ENCODE measurements at regions not wholly inside any gene's neighbourhood (a gene's known extent, or its start where the extent isn't known, plus 50 kb on each side); places are given as distances from the start of the nearest gene placed in this dataset.
"Not testable (repeated sequence)": the region's sequence is repeated elsewhere in the genome, so short reads cannot be mapped to it uniquely, and the experiment has no call there.

DNA sequence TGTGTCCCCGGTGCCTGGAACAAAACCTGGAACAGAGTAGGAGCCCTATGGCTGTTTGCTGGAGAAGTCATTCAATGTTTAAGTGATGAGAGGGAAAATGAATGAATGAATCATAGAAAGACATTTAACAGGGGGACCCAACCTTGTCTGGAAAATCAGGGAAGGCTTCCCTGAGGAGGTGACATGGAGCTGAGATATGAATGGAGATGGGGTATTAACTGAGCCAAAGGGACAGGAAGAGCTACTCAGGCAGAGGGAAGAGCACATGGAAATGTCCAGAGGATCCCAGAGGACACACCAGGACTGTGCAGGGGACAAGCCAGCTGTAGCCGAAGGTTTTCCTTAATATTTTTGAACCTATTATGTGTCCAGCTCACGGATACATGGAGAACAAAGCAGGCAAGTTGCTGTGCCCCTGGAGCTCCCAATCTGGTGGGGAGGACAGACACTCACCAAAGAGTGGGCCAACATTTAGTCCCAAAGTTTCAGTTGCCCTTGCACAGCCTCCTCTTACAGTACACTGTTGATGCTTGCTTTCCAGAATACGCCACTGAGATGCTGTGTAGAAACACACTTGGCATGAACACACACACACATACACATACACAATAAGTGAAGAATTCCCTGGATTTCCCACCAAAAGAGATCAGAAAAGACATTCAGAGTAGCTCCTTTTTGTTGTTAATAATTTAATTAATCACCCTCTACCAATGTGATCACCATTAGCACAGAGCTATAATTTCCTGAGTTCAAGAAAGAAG lies 77.0 kb upstream of the PTPN1 start:
- ATAC-seq: no peak

DNA sequence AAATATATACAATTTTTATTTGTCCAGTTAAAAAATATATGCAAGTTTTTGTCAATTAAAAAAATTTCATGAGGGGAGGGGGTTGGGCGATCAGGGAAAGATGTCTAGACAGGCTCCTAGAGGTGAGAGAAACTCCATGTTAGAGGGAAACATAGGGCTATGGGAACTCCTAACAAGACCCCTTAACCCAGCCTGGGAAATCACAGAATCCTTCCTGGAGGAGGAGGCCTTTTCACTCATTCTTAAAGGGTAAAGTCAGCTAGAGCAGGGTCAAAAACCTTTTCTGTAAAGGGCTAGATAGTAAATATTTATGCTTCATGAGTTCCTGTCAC lies 75.9 kb upstream of the PTPN1 start:
- ATAC-seq: no peak

DNA sequence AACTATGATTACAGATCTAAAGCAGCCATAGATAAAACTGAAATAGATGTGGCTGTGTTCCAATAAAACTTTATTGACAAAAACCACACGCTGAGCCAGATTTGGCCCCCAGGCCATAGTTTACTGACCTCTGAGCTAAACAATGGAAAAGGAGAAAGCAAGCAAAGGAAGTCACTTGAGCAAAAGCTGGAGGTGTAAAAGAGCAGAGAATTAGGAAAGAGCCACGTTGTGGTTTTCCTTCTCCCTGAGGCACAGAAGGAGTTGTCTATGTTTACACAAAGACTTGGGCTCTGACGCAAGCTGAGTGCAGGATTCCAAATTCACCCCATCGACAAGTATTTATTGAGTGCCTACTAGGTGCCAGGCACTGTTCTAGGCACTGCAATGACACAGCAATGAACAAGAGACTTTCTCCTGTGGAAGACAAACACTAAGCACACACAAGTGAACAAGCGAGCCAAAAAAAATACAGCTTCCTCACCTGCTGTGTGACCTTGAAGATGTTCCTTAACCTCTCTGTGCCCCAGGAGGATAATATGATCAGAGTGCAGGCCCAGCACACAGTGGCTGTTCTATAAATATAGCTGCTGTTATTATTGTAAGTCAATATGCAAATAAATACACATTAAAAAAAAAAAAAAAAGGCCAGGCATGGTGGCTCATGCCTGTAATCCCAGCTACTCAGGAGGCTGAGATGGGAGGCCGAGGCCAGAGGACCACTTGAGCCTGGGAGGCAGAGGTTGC lies 75.4 kb upstream of the PTPN1 start:
- ATAC-seq: no peak

DNA sequence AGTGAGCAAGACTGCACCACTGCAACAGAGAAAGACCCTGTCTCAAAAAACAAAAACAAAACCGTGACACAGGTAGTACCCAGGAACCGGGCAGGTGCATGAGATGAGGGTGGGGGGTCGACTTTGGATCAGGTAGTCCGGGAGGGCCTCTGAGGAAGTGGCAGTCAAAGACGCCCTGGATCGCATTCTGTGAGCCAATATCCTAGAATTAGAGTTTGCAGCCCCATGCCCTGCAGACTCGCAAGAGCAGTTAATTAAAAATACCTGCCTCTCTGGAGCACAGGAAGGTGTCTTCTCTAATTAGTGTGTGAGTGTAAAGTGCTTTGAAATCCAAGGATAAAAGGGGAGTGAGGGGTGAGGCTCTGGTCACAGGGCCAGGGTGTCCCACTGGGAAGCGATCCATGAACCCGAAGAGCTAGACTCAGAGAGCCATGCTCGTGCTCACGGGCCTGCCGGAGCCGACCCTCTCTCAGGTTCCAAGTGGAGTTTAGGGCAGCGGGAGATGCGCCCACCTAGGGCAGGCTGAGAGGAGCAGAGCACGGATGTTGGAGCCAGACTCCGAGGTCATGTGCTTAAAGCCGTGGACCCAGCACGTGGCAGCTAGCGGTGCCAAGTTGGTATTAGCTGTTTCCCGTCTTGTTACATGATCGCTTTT lies 74.7 kb upstream of the PTPN1 start:
- no peak for ATAC-seq

DNA sequence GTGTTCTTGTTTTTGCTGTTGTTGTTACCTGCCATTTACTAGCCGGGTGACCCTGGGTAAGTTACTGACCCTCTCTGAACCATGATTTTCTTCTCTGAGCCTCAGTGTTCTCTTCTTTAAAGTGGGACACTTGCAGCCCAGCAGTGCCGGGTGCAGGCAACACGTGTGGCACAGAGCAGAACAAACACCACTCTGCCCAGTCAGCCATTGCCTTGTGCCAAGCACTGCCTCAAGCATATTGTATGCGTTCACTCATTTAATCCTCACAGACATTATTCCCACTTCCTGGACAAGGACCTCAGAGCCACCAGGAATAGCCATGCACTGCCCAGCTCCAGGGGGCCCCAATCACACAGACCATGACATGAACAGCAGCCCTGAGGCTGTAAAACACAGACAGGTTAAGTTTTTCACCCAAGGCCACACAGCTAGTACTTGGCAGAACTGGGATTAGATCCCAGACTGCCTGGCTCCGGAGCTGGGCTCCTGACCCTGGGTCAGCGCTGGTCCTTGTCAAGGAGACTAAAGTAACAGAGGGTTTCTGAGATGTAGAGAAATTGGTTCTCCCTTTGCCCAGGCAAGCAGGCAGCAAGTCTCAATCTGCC lies 74.0 kb upstream of the PTPN1 start:
- ATAC-seq: no peak

DNA sequence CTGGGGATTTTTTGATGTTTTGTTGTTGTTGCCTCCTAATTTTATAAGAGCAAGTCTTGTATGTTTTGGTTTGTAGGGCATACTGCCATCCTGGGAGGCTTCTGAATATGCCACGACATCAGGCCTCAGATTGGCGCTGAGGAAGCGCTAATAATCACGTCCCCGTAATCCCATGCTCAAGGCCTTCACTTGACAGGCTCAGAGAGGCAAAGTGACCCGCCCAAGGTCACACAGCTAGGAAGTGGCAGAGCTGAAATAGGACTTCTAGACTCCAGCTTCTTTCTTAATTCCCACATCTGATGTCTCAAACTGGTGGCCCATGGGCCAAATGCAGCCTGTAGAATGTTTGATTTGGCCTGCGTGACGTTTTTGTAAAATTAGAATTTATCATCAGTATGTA lies 73.5 kb upstream of the PTPN1 start:
- ATAC-seq: no peak

DNA sequence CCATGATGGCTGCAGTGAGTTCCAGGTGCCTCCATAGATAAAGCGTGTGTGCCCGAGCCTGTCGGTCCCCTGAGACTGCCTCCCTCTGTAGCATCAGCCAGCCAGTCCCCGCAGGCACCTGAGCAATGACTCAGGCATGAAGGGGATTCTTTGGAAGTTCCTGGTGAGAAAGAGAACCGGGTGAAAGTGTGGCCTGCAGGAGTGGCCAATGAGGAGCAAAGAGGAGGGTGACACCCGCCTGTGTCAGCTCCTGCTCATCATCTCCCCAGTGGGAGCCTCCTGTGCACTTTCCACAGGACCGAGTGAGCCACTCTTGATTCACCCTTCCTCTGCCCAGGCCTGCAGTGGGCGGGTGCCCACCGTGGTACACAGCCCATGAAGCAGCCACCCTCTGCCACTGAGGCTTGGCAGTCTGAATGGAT lies 71.2 kb upstream of the PTPN1 start:
- ATAC-seq: peak in 1 of 2 donors; percentile 20

DNA sequence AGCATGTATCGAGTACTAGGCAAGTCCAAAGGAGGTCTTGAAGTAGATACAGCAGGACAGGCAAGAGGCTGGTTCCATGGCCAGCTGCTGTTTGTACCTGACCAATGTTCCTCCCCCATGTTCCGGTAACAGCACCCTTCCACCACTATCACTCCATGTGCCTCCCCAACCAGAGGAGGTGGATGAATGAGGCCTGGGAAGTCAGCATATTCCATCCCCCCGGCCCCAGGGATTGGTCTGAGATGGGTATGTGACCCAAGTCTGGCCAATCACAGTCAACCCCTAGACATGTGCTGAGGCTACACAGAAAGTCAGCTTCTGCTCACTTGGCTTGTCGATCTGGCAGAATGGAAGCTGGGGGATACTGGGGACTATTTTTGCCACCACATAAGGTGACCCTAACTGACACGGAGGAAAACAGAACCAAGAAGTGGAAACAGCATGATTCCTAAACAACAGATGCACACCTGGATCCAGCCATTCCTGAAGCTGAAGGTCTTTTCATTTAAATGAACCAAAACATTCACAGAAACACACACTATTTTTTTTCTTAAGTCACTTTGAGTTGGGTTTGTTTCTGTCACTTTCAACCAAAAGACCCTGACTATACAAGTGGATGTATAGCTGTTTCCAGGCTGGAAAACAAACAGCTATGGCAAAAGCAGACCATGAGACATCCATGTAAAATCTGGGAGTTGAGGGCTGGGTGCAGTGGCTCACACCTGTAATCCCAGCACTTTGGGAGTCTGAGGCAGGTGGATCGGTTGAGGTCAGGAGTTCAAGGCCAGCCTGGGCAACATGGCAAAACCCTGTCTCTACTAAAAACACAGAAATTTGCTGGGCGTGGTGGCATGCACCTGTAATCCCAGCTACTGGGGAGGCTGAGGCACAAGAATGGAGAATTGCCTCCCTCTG lies 70.4 kb upstream of the PTPN1 start:
- no peak for ATAC-seq

DNA sequence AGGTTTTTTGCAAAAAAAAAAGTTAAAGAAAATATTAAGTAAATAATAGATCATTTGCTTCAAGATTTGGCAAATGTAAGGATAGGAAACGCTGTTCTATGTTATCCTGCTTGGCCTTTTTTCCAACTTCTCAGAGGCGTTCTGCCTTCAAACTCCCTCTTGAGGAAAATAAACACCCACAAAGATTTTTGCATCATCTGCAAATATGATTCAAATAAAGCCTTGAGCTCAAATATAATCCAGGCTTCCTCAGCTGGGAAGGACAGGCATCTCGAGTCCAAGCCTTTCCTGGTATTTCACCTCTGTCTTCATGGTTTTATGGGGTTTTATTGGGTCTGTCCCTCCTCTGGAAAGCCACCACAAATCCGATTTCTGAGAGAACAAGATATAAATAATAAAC lies 67.7 kb upstream of the PTPN1 start:
- no peak for ATAC-seq

DNA sequence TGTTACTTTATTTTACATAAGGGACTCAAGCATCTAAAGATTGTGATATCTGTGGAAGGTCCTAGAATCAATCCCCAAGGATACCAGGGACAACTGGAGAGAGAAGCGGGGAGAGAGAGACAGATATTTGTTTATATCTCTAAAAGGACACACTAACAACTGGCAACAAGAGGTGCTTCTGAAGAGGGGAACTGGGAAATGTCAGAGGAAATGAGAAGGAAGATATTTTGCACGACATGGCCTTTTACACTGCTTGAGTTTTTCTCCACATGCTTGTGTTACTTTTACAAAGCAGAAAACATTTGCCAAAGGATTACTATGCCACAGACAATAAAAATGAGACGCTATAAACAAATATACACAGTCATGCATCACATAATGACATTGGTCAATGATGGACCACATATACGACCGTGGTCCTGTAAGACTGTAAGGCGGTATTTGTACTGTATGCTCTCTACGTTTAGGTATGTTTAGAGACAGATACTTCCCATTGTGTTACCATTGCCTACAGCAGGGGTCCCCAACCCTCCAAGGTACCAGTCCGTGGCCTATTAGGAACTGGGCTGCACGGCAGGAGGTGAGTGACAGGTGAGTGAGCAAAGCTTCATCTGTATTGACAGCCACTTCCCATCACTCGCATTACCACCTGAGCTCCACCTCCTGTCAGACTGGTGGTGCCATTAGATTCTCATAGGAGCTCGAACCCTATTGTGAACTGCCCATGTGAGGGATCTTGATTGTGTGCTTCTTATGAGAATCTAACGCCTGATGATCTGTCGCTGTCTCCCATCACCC lies 64.6 kb upstream of the PTPN1 start:
- ATAC-seq: no peak

DNA sequence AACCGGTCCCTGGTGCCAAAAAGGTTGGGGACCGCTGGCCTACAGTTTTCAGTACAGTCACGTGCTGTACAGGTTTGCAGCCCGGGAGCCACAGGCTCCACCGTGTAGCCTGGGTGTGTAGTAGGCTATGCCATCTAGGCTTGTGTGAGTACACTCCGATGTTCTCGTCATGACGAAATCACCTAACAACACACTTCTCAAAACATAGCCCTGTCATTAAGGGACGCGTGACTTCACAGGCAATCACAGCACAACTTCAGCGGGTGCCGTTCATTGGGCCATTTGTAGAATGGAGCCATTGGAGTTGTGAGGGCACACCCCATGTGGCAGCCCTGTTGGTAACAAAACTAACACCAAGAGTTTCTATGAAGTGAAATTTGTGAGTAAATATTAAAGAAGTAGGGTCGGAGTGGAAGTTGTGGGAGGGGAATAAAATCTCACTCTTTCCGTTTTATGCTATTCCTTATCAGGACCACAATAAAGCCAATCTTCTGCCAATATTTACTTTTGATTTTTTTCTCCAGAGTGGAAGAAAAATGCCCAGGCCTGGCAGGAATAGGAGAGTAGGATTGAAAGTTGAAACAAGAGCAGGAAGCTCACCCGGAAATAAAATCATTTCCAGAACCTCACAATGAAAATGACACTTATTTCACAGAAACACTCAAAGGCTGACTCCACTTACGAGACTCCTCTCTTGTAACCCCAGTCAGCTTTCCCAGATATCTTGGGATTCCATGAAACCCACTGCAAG lies 63.7 kb upstream of the PTPN1 start:
- no peak for ATAC-seq

DNA sequence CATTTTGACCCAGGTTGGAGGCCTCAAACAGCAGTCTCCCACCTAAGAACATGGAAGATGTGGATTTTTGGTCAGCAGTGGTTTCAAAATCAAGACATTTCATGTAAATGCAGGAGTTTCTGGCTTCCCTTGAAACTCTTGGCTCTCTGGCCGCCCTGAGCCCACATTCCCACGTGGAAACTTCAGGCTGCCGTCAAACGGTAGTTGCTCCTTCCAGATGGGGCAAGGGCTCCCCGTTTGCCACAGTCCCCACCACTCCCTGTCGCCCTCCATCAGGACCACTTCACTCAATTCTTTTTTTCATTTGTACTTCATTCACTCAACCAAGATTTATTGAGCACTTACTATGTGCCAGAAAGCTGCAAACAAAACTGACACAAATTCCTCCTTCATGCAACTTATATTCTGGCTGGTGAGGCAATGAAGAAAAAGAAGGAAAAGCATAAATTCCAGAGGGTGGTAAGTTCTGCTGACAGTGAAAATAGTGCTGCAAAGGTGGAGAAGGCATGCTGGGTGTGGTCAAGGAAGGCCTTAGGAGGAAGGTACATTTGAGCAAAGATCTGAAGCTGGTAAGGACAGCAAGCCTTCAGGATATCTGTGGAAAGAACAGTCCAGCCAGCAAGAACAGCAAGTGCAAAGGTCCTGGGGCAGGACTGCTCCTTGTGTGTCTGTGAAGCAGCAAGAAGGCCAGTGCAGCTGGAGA lies 62.9 kb upstream of the PTPN1 start:
- no peak for ATAC-seq

DNA sequence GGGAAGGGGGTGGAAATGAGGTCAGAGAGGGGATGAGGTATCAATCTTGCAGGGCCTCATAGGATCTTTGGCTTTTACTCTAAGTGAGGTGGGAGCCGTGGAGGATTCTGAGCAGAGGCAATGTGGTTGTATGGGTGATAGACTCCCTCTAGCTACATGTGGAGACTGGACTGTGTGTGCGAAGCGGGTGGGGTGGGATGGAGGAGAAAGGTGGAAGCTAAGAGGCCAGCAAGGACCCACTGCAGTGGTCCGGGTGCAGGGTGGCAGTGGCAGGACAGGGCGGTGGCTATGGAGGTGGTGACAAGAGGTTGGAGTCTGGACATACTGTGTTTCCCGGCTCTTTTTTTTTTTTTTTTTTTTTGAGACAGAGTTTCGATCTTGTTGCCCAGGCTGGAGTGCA lies 62.4 kb upstream of the PTPN1 start:
- no peak for ATAC-seq

DNA sequence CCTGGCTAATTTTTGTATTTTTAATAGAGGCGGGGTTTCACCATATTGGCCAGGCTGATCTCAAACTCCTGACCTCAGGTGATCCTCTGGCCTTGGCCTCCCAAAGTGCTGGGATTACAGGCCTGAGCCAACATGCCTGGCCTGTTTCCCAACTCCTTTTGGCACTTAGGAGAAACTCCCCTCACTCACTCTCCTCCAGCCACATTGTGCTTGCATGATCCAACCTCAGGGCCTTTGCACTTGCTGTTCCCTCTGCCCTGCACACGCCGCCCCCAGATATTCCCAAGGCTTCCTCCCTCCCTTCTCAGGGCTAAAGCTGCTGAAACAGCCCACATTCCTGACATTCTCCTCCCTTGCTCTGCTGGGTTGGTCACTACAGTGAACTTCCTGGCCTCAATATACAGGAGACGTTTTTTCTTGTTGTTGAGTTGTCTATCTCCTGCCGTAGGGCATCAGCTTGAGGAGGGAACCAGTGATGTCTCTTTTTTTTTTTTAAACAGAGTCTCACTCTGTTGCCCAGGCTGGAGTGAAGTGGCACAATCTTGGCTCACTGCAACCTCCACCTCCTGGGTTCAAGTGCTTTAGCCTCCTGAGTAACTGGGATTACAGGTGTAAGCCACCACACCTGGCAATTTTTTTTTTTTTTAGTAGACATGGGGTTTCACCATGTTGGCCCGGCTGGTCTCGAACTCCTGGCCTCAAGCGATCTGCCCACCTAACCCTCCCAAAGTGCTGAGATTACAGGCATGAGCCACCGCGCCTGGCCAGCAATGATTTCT lies 61.4 kb upstream of the PTPN1 start:
- ATAC-seq: not testable (repeated sequence)

DNA sequence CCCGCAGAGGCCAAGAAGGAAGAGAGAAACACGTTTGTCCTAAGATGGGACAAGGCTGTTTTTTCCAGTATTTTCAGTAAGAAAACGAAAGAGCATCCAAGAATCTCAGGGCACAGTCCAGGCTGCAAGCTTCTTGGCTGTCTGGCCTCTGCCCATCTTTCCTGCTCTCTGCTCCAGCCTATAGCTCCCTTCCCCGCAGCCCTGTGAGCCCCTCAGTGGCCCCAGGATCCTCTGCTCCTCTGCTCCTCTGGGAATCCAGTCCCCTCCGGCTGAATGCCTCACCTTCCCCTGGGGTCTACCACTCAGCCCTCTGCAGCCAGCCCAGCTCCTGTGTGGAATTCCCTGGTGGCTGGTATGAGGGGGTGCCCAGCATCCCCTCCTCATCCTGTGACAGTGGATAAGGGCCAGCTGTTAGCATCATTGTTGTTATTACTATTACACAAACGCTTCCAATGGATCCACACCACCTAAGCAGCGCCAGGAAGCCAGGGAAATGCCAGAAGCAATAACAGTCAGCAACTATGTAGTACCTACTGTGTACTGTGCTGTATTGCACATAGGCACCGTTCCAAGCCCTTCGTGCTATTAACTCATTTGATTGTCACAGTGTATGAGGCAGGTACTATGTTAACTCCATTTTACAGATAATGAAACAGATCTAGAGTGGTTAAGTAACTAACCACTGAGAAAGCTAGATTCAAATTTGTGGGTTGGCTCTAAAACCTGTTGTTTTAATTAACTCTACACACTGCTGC lies 60.3 kb upstream of the PTPN1 start:
- peak; percentile 37 to 59 for ATAC-seq

DNA sequence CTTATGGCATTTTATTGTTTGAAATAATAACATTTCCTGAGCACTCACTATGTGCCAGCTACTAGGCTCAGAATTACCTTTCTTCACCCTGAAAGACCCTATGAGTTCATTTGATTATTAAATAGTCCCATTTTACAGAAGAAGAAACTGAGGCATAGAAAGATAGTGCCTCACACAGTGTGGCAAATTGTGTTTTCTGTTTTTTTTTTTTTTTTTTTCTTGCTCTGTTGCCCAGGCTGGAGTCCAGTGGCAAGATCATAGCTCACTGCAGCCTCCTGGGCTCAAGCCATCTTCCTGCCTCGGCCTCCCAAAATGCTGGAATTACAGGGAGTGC lies 59.7 kb upstream of the PTPN1 start:
- ATAC-seq: no peak

DNA sequence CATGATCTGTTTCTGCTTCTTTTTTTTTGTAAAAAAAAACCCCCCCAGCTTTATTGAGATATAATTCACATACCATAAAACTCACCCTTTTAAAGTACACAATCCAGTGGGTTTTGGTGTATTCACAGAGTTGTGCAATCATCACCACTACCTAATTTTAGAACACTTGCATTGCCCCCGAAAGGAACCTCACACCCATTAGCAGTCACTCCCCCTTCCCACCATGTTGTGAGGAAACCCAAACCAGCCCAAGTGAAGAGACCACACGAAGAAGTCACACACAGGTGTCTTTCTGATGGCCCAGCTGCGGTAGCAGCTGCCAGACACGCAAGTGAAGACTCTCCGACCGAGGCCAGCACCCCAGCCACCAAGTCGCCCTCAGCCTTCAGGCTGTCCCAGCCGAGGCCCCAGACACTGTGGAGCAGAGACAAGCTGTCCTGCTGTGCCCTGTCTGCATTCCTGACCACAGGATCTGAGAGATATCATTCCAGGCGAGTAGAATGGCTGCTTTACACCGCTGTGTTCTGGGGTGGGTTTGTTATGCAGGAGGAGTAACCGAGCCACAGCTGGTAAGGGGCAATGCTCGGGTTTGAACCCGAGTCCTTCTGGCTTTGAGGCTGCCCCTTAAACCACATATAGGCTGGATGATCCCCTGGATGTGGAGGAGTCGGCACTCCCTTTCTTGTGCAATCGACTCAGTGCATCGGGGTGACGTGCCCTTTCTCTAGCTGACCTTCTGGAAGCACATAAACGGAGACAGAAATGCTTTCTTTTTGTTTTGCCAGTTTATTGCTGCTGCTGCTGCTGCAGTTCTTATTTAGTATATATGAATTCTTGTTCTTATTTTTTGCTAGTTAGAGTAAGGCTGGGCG lies 59.1 kb upstream of the PTPN1 start:
- ATAC-seq: peak; percentile 53 to 55

All from activated CD4-positive, CD25-positive, alpha-beta regulatory T cell treated with anti-CD3 and anti-CD28 coated beads, Interleukin-2, amount 50 U/mL, for 24 hours (primary cell).